ENCODE measurements at regions not wholly inside any gene's neighbourhood (a gene's known extent, or its start where the extent isn't known, plus 50 kb on each side); places are given as distances from the start of the nearest gene placed in this dataset.

DNA sequence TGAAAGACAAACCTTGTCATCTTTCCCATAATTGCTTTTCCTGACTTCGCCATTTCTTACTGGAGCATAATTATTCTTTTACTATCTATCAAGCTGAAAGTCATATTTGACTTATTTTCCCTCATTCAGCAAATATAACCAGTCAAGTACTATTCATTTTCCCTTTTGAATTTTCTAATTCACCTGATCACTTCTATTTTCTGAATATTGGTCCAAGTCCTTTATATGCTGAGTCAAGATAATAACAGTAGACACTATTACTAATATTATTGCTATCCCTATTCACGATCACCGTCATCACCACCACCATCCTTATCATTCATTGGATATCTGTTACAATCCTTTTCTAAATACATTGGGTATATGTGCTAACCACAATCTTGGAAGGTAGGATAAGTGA, 728.0 kb downstream of the NOVA1 start:
- TF ChIP-seq, protein P1, sequence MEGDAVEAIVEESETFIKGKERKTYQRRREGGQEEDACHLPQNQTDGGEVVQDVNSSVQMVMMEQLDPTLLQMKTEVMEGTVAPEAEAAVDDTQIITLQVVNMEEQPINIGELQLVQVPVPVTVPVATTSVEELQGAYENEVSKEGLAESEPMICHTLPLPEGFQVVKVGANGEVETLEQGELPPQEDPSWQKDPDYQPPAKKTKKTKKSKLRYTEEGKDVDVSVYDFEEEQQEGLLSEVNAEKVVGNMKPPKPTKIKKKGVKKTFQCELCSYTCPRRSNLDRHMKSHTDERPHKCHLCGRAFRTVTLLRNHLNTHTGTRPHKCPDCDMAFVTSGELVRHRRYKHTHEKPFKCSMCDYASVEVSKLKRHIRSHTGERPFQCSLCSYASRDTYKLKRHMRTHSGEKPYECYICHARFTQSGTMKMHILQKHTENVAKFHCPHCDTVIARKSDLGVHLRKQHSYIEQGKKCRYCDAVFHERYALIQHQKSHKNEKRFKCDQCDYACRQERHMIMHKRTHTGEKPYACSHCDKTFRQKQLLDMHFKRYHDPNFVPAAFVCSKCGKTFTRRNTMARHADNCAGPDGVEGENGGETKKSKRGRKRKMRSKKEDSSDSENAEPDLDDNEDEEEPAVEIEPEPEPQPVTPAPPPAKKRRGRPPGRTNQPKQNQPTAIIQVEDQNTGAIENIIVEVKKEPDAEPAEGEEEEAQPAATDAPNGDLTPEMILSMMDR (conservative IDR thresholded peaks at IDR 0.05; ENCODE audit: low read length), result no peak
- H3K4me3 ChIP-seq (ENCODE audit: low read length), result no peak overlapping the region
- no peak for DNase-seq (ENCODE audit: low read depth)

DNA sequence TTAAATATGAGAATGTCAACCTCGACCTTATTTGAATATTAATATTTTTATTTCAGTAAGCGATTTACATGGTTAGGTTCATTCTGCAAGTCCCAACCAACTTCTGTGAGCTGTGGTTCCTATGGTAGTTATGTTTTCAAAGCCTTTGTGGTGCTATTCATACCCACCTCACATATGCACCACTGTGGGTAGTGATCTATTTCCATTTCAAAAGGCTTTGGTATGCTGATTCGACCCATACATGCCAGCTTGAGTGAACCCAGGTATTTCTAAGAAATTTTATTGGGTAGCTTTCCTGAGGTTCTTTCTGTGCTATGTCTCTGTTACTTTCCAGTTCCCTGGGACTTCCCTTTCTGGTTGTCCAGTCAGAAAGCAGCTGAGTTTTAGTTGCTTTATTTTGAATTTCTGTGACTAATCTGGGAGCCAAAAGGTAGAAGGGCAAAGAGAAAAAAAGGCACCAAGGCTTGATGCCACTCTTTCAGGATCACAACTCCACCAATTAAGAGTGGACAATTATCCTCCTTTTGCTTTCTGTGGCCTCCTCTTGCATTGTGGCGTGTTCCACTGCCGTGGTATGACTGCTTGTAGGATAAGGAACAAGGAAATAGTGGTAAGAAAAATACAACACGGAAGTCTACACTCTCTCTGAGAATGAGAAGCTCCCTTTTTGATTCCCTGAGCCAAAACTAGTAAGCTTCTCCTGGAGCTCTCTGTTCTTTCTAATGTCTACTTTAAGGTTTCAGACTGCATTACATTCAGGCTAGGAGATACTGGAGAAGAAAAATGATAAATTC, 729.1 kb downstream of the NOVA1 start:
- TF ChIP-seq, protein P1 (conservative IDR thresholded peaks at IDR 0.05; ENCODE audit: low read length), result no peak
- no peak for DNase-seq (ENCODE audit: low read depth)
- H3K4me3 ChIP-seq (ENCODE audit: low read length), result no peak overlapping the region

DNA sequence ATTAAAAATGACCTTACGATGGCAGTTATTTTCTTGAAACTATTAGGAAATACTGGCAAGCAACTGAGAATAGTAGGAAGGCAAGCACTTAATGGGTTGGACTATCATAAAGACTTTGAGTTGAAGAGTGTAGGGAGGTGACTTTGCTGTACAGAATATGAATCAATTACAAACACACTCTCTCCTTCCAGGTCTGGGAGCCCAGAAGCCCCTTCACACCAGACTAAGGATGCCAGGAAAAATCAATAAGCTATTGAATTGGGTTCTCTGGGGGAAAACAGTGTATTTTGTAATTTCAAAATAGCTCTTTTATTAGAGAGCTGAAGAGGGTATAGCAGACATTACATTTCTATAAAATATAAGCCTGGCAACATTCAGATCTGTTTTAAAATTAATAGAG, 736.4 kb downstream of the NOVA1 start:
- H3K4me3 ChIP-seq (ENCODE audit: low read length), result no peak overlapping the region
- TF ChIP-seq, protein P1 (conservative IDR thresholded peaks at IDR 0.05; ENCODE audit: low read length), result no peak
- DNase-seq (ENCODE audit: low read depth), result no peak

DNA sequence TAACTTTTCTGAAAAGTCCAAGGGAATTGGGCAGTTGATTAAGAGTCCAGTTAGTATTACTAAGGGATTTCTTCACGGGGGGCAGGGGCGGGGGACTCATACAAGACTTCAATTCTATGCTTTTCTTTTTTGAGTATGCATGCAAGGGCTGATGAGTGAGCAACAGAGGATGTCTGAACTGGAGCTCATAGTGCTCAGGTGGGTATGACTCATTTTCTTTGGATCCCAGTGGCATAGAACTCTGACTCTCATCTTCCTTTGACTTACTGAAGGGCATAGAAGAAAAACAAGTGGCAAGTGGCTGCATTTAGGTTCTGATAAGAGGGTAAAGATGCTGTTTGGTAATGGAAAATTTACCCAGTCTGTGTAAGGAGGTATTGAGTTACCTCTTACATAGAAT, 749.2 kb downstream of the NOVA1 start:
- no peak overlapping the region for H3K4me3 ChIP-seq (ENCODE audit: low read length)
- TF ChIP-seq, protein P1 (conservative IDR thresholded peaks at IDR 0.05; ENCODE audit: low read length), result no peak
- DNase-seq (ENCODE audit: low read depth), result no peak

DNA sequence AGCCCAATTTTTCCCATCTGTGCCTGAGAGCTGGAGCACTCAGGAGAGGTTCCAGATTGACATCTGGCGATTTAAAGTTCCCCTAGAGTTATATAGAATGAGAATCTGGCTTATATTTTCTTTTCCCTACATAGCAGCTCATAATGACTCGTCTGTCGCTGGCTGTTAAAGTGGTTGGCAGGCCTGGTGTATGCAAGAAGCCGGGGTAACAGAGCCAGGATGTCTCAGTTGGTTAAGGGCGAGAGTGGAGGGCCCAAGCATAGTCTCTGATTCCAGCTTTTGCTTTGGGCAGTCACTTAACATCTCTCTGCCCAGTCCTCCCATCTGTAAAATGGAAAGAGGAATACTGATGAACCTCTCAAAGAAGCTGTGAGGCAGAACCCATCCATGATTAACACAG, 751.6 kb downstream of the NOVA1 start:
- DNase-seq (ENCODE audit: low read depth), result no peak
- no peak overlapping the region for H3K4me3 ChIP-seq (ENCODE audit: low read length)
- TF ChIP-seq, protein P1 (conservative IDR thresholded peaks at IDR 0.05; ENCODE audit: low read length), result no peak

DNA sequence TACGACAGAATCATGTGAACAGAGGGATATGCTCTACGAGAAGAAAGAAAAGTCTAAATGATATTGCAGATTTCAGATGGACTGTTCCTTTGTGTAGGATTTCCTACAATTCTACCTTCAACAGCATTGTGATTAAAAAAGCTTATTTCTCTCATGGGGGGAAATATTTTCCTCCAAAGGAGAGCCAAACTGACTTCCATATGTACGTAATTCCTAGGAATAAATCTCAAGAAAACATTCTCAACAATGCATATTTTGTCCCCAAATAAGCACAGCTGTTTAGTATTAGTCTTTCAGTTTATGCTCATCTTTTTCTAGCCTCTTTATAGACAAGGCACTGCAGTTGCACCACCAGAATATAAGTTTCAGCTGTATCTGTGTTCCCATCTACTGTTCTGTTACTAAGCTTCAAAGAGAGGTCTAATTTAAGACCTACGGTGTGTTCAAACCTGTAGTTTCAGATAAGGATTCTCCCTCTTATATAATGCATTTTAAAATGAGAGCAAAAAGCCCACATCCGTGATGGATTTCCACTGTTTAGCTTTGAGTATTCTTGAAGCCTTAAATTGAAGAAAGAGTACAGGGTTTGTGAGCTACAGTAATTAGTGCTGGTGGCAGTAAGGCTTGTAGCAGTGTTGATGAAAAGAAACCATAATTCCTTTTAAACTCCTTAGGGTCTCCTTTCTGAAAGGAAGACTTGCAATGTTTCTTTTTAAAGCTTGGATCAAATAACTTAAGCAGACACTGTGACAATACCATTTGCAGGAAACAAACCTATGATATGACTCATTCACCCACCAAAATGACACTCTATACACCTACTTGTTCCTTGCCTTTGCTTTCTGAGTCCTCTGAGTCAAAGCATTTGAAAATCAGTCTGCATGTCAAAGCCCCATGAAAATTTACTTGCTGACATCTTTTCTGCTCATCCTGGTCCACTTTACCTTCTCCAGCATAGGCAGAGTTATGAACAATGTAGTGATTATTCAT, 754.1 kb downstream of the NOVA1 start:
- TF ChIP-seq, protein P1 (conservative IDR thresholded peaks at IDR 0.05; ENCODE audit: low read length), result no peak
- no peak for DNase-seq (ENCODE audit: low read depth)
- no peak overlapping the region for H3K4me3 ChIP-seq (ENCODE audit: low read length)

Data from AG10803 (cell line).